Superior temporal gyrus (tissue), 1 donor: ENCODE measurements at regions not wholly inside any gene's neighbourhood (a gene's known extent, or its start where the extent isn't known, plus 50 kb on each side); places are given as distances from the start of the nearest gene placed in this dataset.
"Not testable (repeated sequence)": the region's sequence is repeated elsewhere in the genome, so short reads cannot be mapped to it uniquely, and the experiment has no call there.

Experiments
- DNase-seq: peaks from one replicate; pipeline ENCODE4 v3.0.0-alpha.2; 2016; ENCODE audit errors: extremely low spot score

DNA sequence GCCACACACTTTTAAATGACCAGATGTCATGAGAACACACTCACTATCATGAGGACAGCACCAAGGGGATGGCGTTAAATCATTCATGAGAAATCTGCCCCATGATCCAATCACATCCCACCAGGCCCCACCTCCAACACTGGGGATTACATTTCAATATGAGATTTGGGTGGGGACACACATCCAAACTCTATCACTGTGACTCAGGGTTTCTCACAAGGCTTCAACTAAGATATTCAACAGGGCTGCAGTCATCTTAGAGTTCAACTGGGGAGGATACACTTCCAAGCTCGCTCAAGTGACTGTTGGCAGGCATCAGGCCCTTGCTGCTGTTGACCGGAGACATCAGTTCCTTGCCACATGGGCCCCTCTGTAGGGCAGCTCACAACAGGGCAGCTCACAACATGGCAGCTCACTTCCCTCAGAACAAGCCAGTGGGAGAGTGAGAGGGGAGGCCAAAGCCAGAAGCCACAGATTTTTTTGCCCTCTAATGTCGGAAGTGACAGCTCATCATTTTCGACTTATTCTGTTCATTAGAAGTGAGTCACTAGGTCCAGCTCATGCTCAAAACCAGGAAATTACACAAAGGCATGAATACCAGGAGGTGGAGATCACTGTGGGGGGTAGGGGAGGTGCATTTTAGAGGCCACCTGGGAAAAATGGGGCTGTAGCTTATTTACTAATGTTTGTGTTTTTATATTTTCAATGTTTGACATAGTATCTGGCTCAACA lies 50.8 kb upstream of the PTHLH start:
- no peak for DNase-seq

GRCh38 chr12:28024231-28024995 lies 51.9 kb upstream of the PTHLH start:
- DNase-seq: no peak

DNA sequence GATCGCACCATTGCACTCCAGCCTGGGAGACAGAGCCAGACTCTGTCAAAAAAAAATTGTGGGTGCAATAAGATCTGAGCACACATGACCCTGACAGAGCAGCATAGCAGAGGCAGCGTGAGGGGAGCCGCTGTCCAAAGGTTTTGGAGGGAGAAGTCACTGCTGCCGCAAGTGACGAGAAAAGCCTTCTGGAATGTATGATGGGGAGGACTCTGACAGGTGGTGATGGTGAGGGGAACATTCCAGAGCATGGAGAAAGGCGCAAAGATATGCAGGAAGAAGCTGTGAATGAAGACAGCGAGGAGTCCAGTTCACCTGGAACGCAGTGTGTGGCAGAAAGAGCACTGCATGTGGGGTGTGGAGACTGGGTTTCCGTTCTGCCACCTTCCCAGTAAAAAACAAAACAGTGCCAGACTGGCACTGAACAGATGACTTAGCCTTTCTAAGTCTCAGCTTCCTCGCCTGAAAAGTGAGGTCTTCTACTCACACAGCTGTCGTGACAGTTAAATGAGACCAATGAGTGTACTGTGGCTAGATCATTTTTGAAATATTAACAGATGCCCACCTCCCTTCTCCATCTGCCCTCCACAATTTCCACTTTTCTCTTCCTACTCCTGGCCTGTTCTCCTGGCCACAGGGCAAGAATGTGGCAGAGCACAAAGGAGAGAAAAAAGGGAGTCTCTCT lies 53.4 kb upstream of the PTHLH start:
- DNase-seq: no peak

DNA sequence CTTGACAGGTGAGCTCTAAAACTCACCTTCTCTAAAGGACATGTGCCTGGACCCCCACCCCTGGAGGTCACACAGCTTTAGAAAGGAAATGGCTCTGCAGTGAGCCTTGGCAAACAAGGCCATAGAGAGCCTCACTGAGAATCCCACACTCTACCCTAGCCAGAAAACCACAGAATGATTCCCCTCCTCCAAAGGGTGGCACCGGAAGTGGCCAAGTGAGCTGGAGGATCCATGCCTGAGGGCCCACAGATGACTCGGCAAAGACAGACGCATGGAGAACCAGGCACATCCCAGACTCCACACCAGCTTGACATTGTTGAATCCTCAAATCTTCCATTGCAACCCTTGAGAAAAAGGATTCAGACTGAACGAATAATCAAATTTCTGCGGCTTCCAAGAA lies 54.2 kb upstream of the PTHLH start:
- no peak for DNase-seq

- DNase-seq: no peak
Observed at GRCh38 chr12:28027328-28027727, 54.8 kb upstream of the PTHLH start.

- DNase-seq: no peak
Observed at GRCh38 chr12:28027947-28028724, 55.6 kb upstream of the PTHLH start.

- DNase-seq: no peak
Observed at GRCh38 chr12:28032811-28033537, 60.4 kb upstream of the PTHLH start.

DNA sequence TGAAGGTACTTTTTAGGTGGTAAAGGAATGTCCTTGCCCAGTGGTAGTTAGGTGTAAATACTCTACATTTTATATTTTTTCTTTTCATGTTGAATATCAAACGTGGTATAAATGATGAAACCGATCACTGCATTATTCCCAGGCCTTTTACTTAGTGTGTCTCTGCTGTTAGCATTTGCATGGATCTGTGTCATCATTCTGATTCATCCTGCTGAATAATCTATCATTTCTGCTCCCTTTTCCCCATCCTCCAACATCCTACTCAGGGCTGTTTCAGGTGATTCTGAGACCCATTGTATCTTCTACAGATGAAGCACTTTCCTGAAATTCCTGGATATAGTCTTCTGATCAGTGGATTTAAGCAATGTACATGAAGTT lies 61.0 kb upstream of the PTHLH start:
- DNase-seq: no peak

- DNase-seq: no peak
Observed at GRCh38 chr12:28034271-28034670, 61.7 kb upstream of the PTHLH start.

- no peak for DNase-seq
Observed at GRCh38 chr12:28035500-28035899, 63.0 kb upstream of the PTHLH start.

DNA sequence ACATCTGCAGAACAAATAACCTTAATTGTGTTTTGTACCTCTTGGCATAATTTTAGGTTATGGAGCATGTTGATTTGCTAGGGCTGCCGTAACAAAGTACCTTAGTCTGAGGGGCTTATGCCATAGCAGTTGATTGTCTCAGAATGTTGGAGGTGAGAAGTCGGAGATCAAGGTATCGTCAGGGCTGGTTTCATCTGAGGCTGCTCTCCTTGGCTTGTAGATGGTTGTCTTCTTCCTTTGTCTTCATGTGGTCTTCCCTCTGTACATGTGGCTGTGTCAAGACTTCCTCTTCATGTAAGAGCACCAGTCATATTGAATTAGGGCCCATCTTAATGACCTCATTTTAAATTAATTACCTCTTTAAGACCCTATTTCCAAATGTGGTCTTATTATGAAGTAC lies 64.4 kb upstream of the PTHLH start:
- DNase-seq: no peak

GRCh38 chr12:28040246-28040645 lies 67.7 kb upstream of the PTHLH start:
- peak; percentile 16 for DNase-seq

DNA sequence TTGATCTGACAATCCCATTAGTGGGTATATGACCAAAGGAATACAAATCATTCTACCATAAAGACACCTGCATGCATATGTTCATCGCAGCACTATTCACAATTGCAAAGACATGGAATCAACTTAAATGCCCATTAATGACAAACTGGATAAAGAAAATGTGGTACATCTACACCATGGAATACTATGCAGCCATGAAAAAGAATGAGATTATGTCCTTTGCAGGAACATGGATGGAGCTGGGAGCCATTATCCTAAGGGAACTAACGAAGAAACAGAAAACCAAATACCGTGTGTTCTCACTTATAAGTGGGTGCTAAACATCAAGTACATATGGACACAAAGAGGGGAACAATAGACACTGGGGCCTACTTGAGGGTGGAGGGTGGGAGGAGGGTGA lies 74.1 kb upstream of the PTHLH start:
- DNase-seq: not testable (repeated sequence)

DNA sequence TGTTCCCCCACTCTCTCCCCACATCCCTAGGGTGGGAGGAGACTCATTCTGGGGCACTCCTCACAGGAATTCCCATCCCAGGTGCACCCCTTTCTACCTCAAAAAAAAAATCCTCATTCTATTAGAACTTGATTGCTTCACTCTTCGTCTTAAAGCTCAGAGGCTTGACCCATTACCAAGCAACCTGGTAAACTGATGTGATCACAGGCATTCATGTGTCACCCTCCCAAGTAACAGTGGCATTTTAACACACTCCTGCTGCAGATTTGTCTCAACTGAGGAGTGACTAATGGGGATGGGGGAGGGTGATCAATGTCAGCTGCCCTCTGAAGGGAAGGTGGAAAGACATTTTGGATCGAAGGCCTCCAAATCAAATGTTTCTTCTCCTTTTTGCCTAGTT lies 78.1 kb upstream of the PTHLH start:
- DNase-seq: no peak

GRCh38 chr12:28051516-28052354 lies 79.2 kb upstream of the PTHLH start:
- DNase-seq: no peak

- no peak for DNase-seq
Observed at GRCh38 chr12:28053564-28053963, 81.0 kb upstream of the PTHLH start.

DNA sequence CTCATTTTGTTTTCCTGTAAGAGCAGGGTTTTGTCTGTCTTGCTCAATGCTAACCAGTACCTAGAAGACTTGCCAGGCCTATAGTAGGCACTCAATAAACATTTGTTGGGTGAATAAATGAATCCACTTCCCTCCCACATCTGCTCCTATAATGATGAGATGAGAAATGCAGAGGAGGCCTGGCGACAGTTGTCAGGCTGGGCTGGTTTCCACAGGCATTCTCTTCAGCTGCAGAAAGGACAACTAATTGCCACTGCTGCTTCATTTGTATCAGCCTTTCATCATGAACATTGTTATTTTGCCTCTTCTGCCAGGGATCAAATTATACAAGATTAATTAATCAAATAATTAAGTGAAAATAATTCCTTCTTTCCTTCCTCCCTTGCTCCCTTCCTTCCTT lies 82.0 kb upstream of the PTHLH start:
- no peak for DNase-seq

DNA sequence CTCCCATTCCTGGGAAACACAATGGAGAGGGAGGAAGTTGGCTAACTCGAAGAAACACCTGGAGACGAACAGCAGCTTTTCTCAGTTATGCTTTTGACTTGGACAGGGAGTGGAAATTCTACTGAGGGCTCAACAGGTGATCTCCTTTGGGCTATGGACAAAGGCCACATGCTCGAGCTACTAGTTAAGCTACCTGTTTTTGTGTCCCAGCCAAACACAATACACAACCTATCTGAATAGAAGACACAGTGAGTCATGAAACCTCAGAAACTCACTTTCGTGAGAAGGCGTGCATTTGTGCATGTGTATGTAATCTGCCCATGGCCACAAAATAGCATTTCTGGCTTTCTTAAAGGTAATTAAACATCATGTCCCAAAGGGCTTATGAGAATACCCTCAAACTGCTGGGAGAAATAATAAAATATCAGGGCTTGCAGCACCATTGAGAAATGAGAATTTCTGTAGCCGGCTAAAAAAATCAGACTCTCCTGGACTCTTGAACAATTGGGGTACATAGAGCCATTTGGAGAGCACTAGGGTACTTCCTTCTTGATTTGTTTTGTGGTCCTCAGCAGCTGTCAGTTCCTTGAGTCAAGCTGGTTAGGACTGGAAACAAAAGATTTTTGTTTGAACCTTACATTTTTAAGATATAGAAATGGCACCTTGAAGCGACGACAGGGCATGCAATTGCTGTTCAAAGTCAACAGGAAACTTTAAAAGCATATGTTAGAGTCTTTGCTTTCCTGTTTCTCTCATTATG lies 85.5 kb upstream of the PTHLH start:
- no peak for DNase-seq

DNA sequence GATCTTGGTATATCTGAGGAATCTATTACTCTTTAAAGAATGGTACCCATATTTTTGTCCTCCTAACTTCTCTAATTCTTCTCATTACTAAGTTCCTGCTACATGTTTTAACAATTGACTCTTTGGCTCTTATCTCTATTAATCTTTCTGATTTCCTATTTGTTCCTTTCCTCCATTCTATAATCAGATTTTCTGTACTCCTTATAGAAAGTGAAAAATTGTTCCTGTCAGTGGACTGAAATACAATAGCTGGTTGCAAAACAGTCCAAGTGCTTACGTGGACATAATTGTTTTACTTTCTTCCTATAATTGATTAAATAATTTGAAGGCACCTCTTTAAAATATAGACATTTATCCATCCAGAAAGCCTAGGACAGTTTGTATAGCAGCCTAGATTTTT lies 86.7 kb upstream of the PTHLH start:
- no peak for DNase-seq

DNA sequence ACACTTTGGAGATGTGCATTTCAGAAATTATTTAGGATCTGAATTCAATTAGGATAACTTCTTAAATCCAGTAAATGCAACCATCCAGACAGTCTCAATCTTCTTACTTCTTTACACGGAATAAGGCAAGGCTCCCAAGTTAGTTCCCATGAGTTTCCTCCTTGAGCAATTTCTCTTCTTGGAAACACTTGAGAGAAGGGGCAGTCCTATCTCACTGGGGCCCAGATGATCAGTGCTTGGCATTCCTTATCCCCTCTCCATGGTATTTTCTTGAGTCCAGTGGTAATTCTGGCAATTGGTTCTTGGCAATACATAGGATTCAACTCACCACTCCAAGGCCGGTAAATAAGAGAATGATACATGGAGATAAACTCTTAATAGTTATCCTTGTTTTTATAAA lies 87.1 kb upstream of the PTHLH start:
- DNase-seq: no peak
